HCT116 (cell line): ENCODE measurements at regions not wholly inside any gene's neighbourhood (a gene's known extent, or its start where the extent isn't known, plus 50 kb on each side); places are given as distances from the start of the nearest gene placed in this dataset.

Experiments used
- ATF3 ChIP-seq: IDR thresholded peaks from 2 replicates; pipeline ENCODE4 v1.6.1; 2012
- CTCF ChIP-seq, 3 experiments: fragments of 200-600 bp in 1 of 3; sonication (generic) in 1 of 3; IDR thresholded peaks in 2 of 3; conservative IDR thresholded peaks in 1 of 3; 2 replicates each; pipeline ENCODE4 v1.5.1; 2012 to 2017; ENCODE audit warnings: low read depth in 2 of 3, low read length in 2 of 3, antibody characterized with exemption in 1 of 3, borderline replicate concordance in 1 of 3, control low read depth in 1 of 3, mild to moderate bottlenecking in 1 of 3, mixed read lengths in 1 of 3, mixed run types in 1 of 3, moderate library complexity in 1 of 3; ENCODE audit not compliant: insufficient read depth in 1 of 3
- EZH2 ChIP-seq: fragments of 200-600 bp; sonication (generic); IDR thresholded peaks from 2 replicates; pipeline ENCODE4 v1.6.1; 2017; ENCODE audit warnings: antibody characterized with exemption, mixed run types
- MAX ChIP-seq: IDR thresholded peaks from 2 replicates; pipeline ENCODE4 v1.6.1; 2012
- POLR2A ChIP-seq: IDR thresholded peaks from 2 replicates; pipeline ENCODE4 v1.7.0; 2011; ENCODE audit warnings: borderline replicate concordance; ENCODE audit not compliant: insufficient read depth, insufficient read length; ENCODE audit errors: extremely low read depth
- REST ChIP-seq: IDR thresholded peaks from 2 replicates; pipeline ENCODE4 v1.6.1; 2012; ENCODE audit warnings: low read depth

- TF ChIP-seq CTCF (IDR thresholded peaks at IDR 0.05 in 2 of 3, conservative IDR thresholded peaks at IDR 0.05 in 1 of 3; ENCODE audit: borderline replicate concordance in 1 of 3, insufficient read depth in 1 of 3, low read depth in 2 of 3, low read length in 2 of 3) (no peak), REST (no peak), MAX (no peak), EZH2 (no peak), ATF3 (no peak), POLR2A (no peak)
These were observed 262.7 kb upstream of the MAD2L1 start for GRCh38 chr4:120329386-120329785.
